Endothelial cell of umbilical vein (primary cell): ENCODE measurements at regions not wholly inside any gene's neighbourhood (a gene's known extent, or its start where the extent isn't known, plus 50 kb on each side); places are given as distances from the start of the nearest gene placed in this dataset.

ENCODE experiments used
- CTCF ChIP-seq, 2 donors: IDR thresholded peaks; 1 replicate in 1 of 2; 2 replicates in 1 of 2; pipeline ENCODE4 v1.5.1; 2011; ENCODE audit warnings: low read length in 2 of 2, mild to moderate bottlenecking in 2 of 2, moderate library complexity in 2 of 2, control low read depth in 1 of 2, inconsistent platforms in 1 of 2, low read depth in 1 of 2; ENCODE audit not compliant: insufficient read depth in 1 of 2; ENCODE audit errors: extremely low read depth in 1 of 2
- EZH2 ChIP-seq: IDR thresholded peaks from 2 replicates; pipeline ENCODE4 v1.6.1; 2012; ENCODE audit warnings: borderline replicate concordance, low read depth, mild to moderate bottlenecking, moderate library complexity, low read length, inconsistent platforms; ENCODE audit not compliant: severe bottlenecking
- FOS ChIP-seq: IDR thresholded peaks from 2 replicates; pipeline ENCODE4 v1.6.1; 2011; ENCODE audit warnings: mild to moderate bottlenecking, low read length, moderate library complexity, borderline replicate concordance; ENCODE audit not compliant: insufficient read depth
- JUN ChIP-seq: IDR thresholded peaks from 2 replicates; pipeline ENCODE4 v1.6.1; 2011; ENCODE audit warnings: borderline replicate concordance, low read depth; ENCODE audit not compliant: insufficient read length, insufficient read depth
- MAX ChIP-seq: IDR thresholded peaks from 2 replicates; pipeline ENCODE4 v1.6.1; 2011; ENCODE audit not compliant: insufficient read depth, insufficient read length
- POLR2A ChIP-seq: IDR thresholded peaks from 2 replicates; pipeline ENCODE4 v1.6.1; 2012; ENCODE audit warnings: low read depth, mild to moderate bottlenecking, control low read depth, low read length

GRCh38 chr11:92492372-92492771 lies 267.8 kb downstream of the FAT3 start:
- no peak for TF ChIP-seq CTCF (IDR thresholded peaks at IDR 0.05; ENCODE audit: extremely low read depth in 1 of 2, insufficient read depth in 1 of 2, low read depth in 1 of 2, low read length in 2 of 2)
- no peak for TF ChIP-seq EZH2
- no peak for TF ChIP-seq POLR2A
- no peak for TF ChIP-seq MAX
- TF ChIP-seq JUN = no peak
- TF ChIP-seq FOS = no peak
